Left ventricle myocardium inferior (tissue), 1 donor: ENCODE measurements at regions not wholly inside any gene's neighbourhood (a gene's known extent, or its start where the extent isn't known, plus 50 kb on each side); places are given as distances from the start of the nearest gene placed in this dataset.

ENCODE experiments used
- DNase-seq: peaks from one replicate; pipeline ENCODE4 v3.0.0-alpha.2; 2020
- H3K27ac ChIP-seq: fragments of 200-600 bp; replicated peaks from 2 replicates; pipeline ENCODE4 v1.8.0; 2021
- H3K27me3 ChIP-seq: fragments of 200-600 bp; 2 replicates; pipeline ENCODE4 v1.8.0; 2021; ENCODE audit warnings: low read depth
- H3K36me3 ChIP-seq: fragments of 200-600 bp; 2 replicates; pipeline ENCODE4 v1.8.0; 2021
- H3K4me1 ChIP-seq: fragments of 200-600 bp; 2 replicates; pipeline ENCODE4 v1.8.0; 2021
- H3K4me3 ChIP-seq: fragments of 200-600 bp; 2 replicates; pipeline ENCODE4 v1.8.0; 2021; ENCODE audit warnings: mild to moderate bottlenecking, moderate library complexity
- H3K9me3 ChIP-seq: fragments of 200-600 bp; replicated peaks from 2 replicates; pipeline ENCODE4 v1.8.0; 2021
- intact Hi-C: fragments of 100-400 bp; cut with micrococcal nuclease; formaldehyde crosslinking; loops from one replicate; pipeline ENCODE4 v1.11.0; 2022
- TF ChIP-seq, protein P1 (sequence below): fragments of 200-600 bp; IDR thresholded peaks from 2 replicates; pipeline ENCODE4 v1.8.0; 2021; ENCODE audit warnings: antibody characterized with exemption, mild to moderate bottlenecking, borderline replicate concordance
- donor health status: DM: no; HTN: yes; CAD: no; lungs with severe emphysema.

DNA sequence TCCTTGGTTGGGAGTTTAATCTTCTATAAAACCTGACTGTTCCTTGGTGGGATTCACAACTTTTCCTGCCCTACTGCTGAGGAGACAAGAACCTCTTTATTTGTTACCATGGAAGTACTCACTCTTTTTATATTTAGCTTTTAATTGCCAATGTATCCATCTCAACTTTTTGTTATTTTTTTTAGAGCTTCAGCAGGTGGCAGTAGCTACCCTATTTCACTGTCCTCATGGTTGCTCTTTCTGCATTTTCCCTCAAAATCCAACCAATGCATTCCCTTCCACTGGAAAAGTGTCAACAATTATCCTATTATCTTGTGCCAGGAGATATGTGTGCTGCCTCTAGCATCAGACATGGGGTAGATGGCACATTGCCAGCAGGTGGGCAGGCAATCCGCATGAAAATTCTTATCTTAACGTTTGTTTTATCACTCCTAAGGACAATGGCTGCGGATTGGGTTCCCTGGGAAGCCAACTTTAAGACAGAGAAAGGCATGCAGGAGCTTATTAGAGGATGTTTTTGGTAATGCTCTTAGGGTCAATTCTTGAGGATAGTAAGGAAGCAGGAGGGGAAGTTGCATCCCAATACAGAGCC is 406.4 kb downstream of the SNAPC1 start:
- TF ChIP-seq, protein P1, sequence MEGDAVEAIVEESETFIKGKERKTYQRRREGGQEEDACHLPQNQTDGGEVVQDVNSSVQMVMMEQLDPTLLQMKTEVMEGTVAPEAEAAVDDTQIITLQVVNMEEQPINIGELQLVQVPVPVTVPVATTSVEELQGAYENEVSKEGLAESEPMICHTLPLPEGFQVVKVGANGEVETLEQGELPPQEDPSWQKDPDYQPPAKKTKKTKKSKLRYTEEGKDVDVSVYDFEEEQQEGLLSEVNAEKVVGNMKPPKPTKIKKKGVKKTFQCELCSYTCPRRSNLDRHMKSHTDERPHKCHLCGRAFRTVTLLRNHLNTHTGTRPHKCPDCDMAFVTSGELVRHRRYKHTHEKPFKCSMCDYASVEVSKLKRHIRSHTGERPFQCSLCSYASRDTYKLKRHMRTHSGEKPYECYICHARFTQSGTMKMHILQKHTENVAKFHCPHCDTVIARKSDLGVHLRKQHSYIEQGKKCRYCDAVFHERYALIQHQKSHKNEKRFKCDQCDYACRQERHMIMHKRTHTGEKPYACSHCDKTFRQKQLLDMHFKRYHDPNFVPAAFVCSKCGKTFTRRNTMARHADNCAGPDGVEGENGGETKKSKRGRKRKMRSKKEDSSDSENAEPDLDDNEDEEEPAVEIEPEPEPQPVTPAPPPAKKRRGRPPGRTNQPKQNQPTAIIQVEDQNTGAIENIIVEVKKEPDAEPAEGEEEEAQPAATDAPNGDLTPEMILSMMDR = no peak
- intact Hi-C loops = no loop called here
- DNase-seq = no peak
- Histone ChIP-seq H3K4me1 (no peaks in the 10 kb centered on the region), H3K27ac (no peak overlapping the region), H3K27me3 (peaks cover 41% of the 10 kb centered on the region), H3K4me3 (no peak overlapping the region), H3K9me3 (no peaks in the 10 kb centered on the region), H3K36me3 (no peaks in the 10 kb centered on the region)

DNA sequence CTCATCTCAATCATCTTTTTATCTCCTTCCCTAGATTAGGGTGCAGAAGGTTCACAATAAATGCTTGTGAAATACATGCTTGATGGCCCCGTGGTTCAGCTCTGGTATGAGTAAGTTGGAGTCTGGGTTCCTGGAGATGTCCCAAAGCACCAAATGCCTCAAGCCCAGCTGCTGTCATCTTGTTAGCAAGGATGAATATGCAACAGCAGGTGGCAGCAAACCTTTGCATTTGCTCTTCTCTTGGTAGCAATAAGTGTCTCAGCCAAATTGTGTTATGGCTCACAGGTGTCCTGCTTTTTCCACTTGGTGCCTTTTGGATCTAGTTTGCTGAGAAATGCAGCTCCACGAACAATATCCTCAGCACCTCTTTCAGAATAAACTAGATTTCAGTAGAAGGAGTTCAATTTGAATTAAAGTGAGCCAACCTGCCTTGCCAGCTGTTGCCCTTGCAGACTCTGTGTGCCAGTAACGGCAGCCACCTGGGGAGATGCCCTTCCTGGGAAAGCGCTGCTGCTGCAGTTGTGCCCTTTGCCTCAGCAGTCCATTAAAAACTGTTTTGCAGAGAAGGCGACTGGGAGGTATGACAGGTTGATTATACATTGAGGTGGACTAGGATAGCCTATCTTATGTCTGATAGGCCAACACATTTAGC is 417.3 kb downstream of the SNAPC1 start:
- H3K4me1 ChIP-seq = no peaks in the 10 kb centered on the region
- intact Hi-C loops = loop anchor here (10.0 kb wide), 1 partner anchor 1095 kb away; no protein-coding TSS in a partner anchor
- TF ChIP-seq, protein P1 = peak; percentile 60
- no peak overlapping the region for H3K27ac ChIP-seq
- no peaks in the 10 kb centered on the region for H3K36me3 ChIP-seq
- H3K27me3 ChIP-seq = peaks cover 21% of the 10 kb centered on the region
- H3K4me3 ChIP-seq = no peak overlapping the region
- DNase-seq = peak; percentile 16
- H3K9me3 ChIP-seq = peaks cover 5% of the 10 kb centered on the region

DNA sequence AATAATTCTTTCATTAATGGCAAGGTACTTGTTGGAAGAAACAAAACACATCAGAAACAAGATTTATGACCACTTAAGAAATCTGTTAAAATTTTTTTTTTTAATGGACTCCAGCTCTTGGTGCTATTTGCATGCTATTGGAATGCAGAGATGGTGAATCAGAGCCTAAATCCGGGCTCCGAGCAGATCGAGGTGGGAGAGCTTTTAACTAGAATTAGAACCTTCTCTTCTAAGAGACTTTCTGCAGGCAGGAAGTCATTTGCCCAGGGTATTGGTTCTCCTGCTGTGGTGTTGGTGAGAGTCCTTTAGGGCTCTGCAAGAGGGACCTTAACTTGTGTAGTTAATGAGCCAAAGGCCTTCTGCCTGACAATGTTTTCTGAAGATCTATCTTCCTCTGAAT is 419.4 kb downstream of the SNAPC1 start:
- Histone ChIP-seq H3K36me3 (no peaks in the 10 kb centered on the region), H3K4me1 (no peaks in the 10 kb centered on the region), H3K27me3 (peaks cover 31% of the 10 kb centered on the region), H3K27ac (no peak overlapping the region), H3K4me3 (no peak overlapping the region), H3K9me3 (no peaks in the 10 kb centered on the region)
- no peak for DNase-seq
- intact Hi-C loops = no loop called here
- TF ChIP-seq, protein P1 = no peak

DNA sequence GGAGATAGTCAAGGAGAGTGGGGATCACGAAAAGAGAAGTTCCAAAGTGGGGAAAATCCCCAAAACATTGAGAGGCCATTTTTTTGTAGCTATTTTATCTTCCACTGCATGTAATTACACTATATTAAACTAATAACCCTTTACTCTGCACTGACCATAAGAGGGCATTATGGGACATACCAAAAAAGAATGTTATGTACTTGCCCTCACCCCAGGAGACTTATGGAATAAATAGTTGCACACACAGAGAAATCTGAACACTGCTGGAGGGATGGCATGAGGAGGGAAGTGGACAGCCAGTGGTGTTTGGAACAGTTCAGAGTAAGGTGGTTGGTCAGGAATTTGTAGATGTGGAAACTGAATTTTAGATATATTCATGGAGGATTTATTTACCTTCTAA is 422.9 kb downstream of the SNAPC1 start:
- intact Hi-C loops = no loop called here
- H3K4me1 ChIP-seq = no peaks in the 10 kb centered on the region
- no peaks in the 10 kb centered on the region for H3K36me3 ChIP-seq
- TF ChIP-seq, protein P1 = no peak
- H3K27ac ChIP-seq = no peak overlapping the region
- H3K9me3 ChIP-seq = no peaks in the 10 kb centered on the region
- peaks cover 49% of the 10 kb centered on the region for H3K27me3 ChIP-seq
- no peak for DNase-seq
- H3K4me3 ChIP-seq = no peak overlapping the region

DNA sequence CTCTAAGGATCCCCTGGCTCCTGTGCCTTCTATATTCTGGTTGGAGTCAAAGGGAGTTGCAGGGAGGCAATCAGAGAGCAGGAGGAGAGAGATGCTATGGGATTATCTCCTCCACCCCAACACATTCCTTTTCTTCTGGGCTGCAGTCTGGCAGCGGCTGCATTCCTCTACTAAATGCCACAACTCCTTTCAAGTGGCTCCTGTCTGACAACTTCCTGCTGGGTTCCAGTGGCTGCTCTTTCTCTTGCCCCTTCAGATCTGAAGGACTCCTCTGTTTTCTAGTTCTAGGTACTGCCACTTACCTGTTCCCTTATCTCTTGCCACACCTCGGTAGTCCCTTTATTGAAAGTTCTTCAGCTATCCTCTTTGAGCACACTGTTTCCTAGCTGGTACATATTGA is 425.0 kb downstream of the SNAPC1 start:
- Histone ChIP-seq H3K27me3 (peaks cover 49% of the 10 kb centered on the region), H3K27ac (no peak overlapping the region), H3K36me3 (no peaks in the 10 kb centered on the region), H3K4me3 (no peak overlapping the region), H3K4me1 (no peaks in the 10 kb centered on the region), H3K9me3 (no peaks in the 10 kb centered on the region)
- intact Hi-C loops = no loop called here
- TF ChIP-seq, protein P1 = no peak
- DNase-seq = no peak
